Mesenchymal stem cell (in vitro differentiated cells and primary cell): ENCODE measurements at regions not wholly inside any gene's neighbourhood (a gene's known extent, or its start where the extent isn't known, plus 50 kb on each side); places are given as distances from the start of the nearest gene placed in this dataset.

Experiments
- DNase-seq: peaks from one replicate; pipeline ENCODE4 v3.0.0-alpha.2; 2013
- H2AFZ ChIP-seq: one replicate; pipeline ENCODE4 v1.6.1; 2013; ENCODE audit warnings: low read depth, mild to moderate bottlenecking, control low read depth, inconsistent platforms, low read length, moderate library complexity
- H2AK5ac ChIP-seq: 2 replicates; pipeline ENCODE4 v1.6.1; 2013; ENCODE audit warnings: low read length, moderate library complexity, mild to moderate bottlenecking, inconsistent platforms; ENCODE audit not compliant: severe bottlenecking
- H2BK120ac ChIP-seq: one replicate; pipeline ENCODE4 v1.6.1; 2013; ENCODE audit warnings: low read depth, mild to moderate bottlenecking, inconsistent platforms, low read length, moderate library complexity
- H2BK12ac ChIP-seq, 2 experiments: one replicate each; pipeline ENCODE4 v1.6.1; 2013; ENCODE audit warnings: inconsistent platforms in 2 of 2, low read length in 2 of 2, mild to moderate bottlenecking in 2 of 2, moderate library complexity in 2 of 2, control low read depth in 1 of 2
- H2BK15ac ChIP-seq: one replicate; pipeline ENCODE4 v1.6.1; 2013; ENCODE audit warnings: mild to moderate bottlenecking, low read depth, inconsistent platforms; ENCODE audit not compliant: poor library complexity, severe bottlenecking
- H2BK5ac ChIP-seq: 2 replicates; pipeline ENCODE4 v1.6.1; 2013; ENCODE audit warnings: low read depth, mild to moderate bottlenecking, low read length, control low read depth, inconsistent platforms; ENCODE audit not compliant: poor library complexity, severe bottlenecking
- H3K14ac ChIP-seq, 2 experiments: one replicate each; pipeline ENCODE4 v1.6.1; 2013; ENCODE audit warnings: inconsistent platforms in 2 of 2, low read length in 2 of 2, control low read depth in 1 of 2, mild to moderate bottlenecking in 1 of 2, moderate library complexity in 1 of 2
- H3K18ac ChIP-seq, 2 experiments: one replicate each; pipeline ENCODE4 v1.6.1; 2013; ENCODE audit warnings: inconsistent platforms in 2 of 2, low read length in 2 of 2, control low read depth in 1 of 2, low read depth in 1 of 2, mild to moderate bottlenecking in 1 of 2
- H3K23ac ChIP-seq, 2 experiments: one replicate each; pipeline ENCODE4 v1.6.1; 2013; ENCODE audit warnings: inconsistent platforms in 2 of 2, low read length in 2 of 2, mild to moderate bottlenecking in 2 of 2, moderate library complexity in 2 of 2, control low read depth in 1 of 2
- H3K27ac ChIP-seq: 2 replicates; pipeline ENCODE4 v1.5.1; 2013; ENCODE audit warnings: mild to moderate bottlenecking, moderate library complexity, low read length, control low read depth, inconsistent platforms; ENCODE audit not compliant: poor library complexity, severe bottlenecking
- H3K27me3 ChIP-seq, 2 experiments: 2 replicates each; pipeline versions ENCODE4 v1.6.1 to v1.7.0; 2013; ENCODE audit warnings: low read length in 2 of 2, mild to moderate bottlenecking in 2 of 2, moderate library complexity in 2 of 2, control low read depth in 1 of 2, inconsistent platforms in 1 of 2; ENCODE audit not compliant: control insufficient read depth in 1 of 2, insufficient read depth in 1 of 2
- H3K36me3 ChIP-seq, 2 experiments: 2 replicates each; pipeline versions ENCODE4 v1.6.1 to v1.7.0; 2013; ENCODE audit warnings: low read length in 2 of 2, control low read depth in 1 of 2, inconsistent platforms in 1 of 2, low read depth in 1 of 2, mild to moderate bottlenecking in 1 of 2; ENCODE audit not compliant: insufficient read depth in 2 of 2, control insufficient read depth in 1 of 2
- H3K4ac ChIP-seq, 2 experiments: one replicate each; pipeline ENCODE4 v1.6.1; 2013; ENCODE audit warnings: inconsistent platforms in 2 of 2, low read length in 2 of 2, mild to moderate bottlenecking in 2 of 2, moderate library complexity in 2 of 2, control low read depth in 1 of 2, low read depth in 1 of 2
- H3K4me1 ChIP-seq: 2 replicates; pipeline ENCODE4 v1.6.1; 2013; ENCODE audit warnings: low read depth, low read length, control low read depth; ENCODE audit not compliant: control insufficient read depth, insufficient read depth
- H3K4me2 ChIP-seq: 2 replicates; pipeline ENCODE4 v1.6.1; 2013; ENCODE audit warnings: low read length, mild to moderate bottlenecking, inconsistent platforms; ENCODE audit not compliant: poor library complexity, severe bottlenecking
- H3K4me3 ChIP-seq, 2 experiments: 2 replicates each; pipeline versions ENCODE4 v1.5.1 to v1.7.0; 2013; ENCODE audit warnings: low read length in 2 of 2, mild to moderate bottlenecking in 2 of 2, control low read depth in 1 of 2, low read depth in 1 of 2; ENCODE audit not compliant: insufficient read depth in 1 of 2
- H3K79me1 ChIP-seq: replicated peaks from 2 replicates; pipeline ENCODE4 v1.6.1; 2013; ENCODE audit warnings: mild to moderate bottlenecking, control low read depth, low read length, inconsistent platforms; ENCODE audit not compliant: poor library complexity, severe bottlenecking
- H3K9ac ChIP-seq: 2 replicates; pipeline ENCODE4 v1.7.0; 2013; ENCODE audit warnings: mild to moderate bottlenecking, low read length, moderate library complexity
- H3K9me3 ChIP-seq: 2 replicates; pipeline ENCODE4 v1.7.0; 2013; ENCODE audit warnings: mild to moderate bottlenecking, low read length; ENCODE audit not compliant: control insufficient read depth
- H4K8ac ChIP-seq: one replicate; pipeline ENCODE4 v1.6.1; 2013; ENCODE audit warnings: inconsistent platforms, mild to moderate bottlenecking, low read length, moderate library complexity
- H4K91ac ChIP-seq: one replicate; pipeline ENCODE4 v1.6.1; 2013; ENCODE audit warnings: mild to moderate bottlenecking, low read length, inconsistent platforms
- WGBS: methylation state at CpG from one replicate; pipeline ENCODE4 v1.1.7; 2013; ENCODE audit warnings: mixed read lengths; 5-methylcytosine and 5-hydroxymethylcytosine counted together

DNA sequence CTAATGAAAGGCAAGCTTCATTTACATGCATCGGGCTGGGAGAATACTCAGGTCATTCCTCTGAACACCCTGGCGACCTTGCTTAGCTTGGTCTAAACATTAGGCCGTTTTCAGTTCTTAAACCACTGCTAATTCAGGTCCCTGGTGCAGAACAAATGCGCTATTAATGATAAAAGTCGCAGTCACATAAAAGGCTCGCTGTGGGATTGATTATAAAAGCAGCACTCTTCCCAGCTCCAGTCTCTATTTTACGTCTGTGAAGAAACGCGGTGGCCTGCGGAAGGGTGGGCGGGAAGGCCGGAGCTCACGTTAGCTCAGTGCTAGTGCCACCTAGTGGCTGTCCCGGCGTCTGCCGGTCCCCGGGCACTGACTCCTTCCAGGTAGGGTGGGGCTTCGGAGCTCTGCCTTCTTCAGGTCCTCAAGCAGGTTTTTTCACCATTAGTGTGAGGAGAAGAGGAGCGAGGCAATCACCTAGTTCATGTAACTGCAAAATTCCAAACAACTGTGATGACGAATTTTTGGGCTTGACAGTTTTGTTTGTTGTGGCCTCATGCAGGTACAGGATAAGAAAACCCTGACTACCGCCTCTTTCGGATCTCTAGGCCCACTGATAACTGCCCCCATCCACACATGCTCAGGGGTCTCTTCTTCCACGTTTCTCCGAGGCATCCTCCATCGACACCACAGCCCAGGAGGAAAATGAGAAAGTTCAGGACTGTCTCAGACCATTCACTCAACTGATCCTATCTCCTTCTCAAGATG lies 66.5 kb upstream of the CLMP start:
- Histone ChIP-seq H2AK5ac (no peak overlapping the region), H2BK5ac (no peak overlapping the region), H3K27me3 (peaks cover 4 to 32% of the 10 kb centered on the region in 2 experiments), H3K27ac (no peak overlapping the region), H3K9me3 (peaks cover 3% of the 10 kb centered on the region), H3K36me3 (no peaks in the 10 kb centered on the region), H4K91ac (no peak overlapping the region), H3K79me1 (no peaks in the 10 kb centered on the region), H3K4me1 (no peaks in the 10 kb centered on the region), H2BK12ac (no peak overlapping the region), H3K14ac (no peak overlapping the region), H3K4me3 (peak overlapping the region in 1 of 2 experiments; percentile 69), H2BK120ac (no peak overlapping the region), H3K4ac (no peak overlapping the region), H4K8ac (no peak overlapping the region), H3K9ac (peak overlapping the region; percentile 77), H2BK15ac (no peak overlapping the region), H3K18ac (no peak overlapping the region), H3K23ac (no peak overlapping the region), H2AFZ (no peak overlapping the region), H3K4me2 (peak overlapping the region; percentile 12)
- 25% methylated on average over 25 of the region's 25 CpGs for WGBS
- peak; percentile 69 for DNase-seq

DNA sequence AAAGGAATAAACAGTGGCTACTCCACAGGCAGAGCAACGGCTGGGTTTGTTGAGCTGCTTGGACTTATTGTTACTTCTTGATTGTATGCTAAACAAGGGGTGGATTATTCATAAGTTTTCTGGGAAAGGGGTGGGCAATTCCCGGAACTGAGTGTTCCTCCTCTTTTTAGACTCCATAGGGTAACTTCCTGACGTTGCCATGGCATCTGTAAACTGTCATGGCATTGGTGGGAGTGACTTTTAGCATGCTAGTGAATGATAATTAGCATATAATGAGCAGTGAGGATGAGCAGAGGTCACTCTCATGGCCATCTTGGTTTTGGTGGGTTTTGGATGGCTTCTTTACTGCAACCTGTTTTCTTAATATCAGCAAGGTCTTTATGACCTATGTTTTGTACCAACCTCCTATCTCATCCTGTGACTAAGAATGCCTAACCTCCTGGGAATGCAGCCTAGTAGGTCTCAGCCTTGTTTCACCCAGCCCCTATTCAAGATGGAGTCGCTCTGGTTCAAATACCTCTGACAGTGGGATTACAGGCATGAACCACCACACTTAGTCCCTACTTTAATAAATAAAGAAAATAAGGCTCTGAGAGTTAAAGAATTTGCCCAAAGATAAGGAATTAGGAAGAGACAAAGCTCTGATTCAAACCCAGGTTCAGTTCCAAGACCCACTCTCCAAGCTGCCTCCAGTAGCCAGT lies 65.6 kb upstream of the CLMP start:
- no peak overlapping the region for H3K4ac ChIP-seq
- H3K4me3 ChIP-seq, result no peak overlapping the region
- no peak overlapping the region for H4K8ac ChIP-seq
- H3K14ac ChIP-seq, result no peak overlapping the region
- no peak overlapping the region for H2BK5ac ChIP-seq
- 93% methylated on average over 3 of the region's 4 CpGs for WGBS
- no peak overlapping the region for H2AFZ ChIP-seq
- H4K91ac ChIP-seq, result no peak overlapping the region
- H2BK12ac ChIP-seq, result no peak overlapping the region
- no peaks in the 10 kb centered on the region for H3K36me3 ChIP-seq
- no peak overlapping the region for H3K27ac ChIP-seq
- peak; percentile 29 for DNase-seq
- H3K27me3 ChIP-seq, result peaks cover 4 to 29% of the 10 kb centered on the region in 2 experiments
- H3K23ac ChIP-seq, result no peak overlapping the region
- peak overlapping the region; percentile 77 for H3K9ac ChIP-seq
- no peaks in the 10 kb centered on the region for H3K79me1 ChIP-seq
- no peak overlapping the region for H2BK15ac ChIP-seq
- no peaks in the 10 kb centered on the region for H3K4me1 ChIP-seq
- no peak overlapping the region for H3K4me2 ChIP-seq
- peaks cover 3% of the 10 kb centered on the region for H3K9me3 ChIP-seq
- no peak overlapping the region for H2AK5ac ChIP-seq
- H3K18ac ChIP-seq, result no peak overlapping the region
- H2BK120ac ChIP-seq, result no peak overlapping the region

- no peak overlapping the region for H3K14ac ChIP-seq
- H3K18ac ChIP-seq, result no peak overlapping the region
- H4K8ac ChIP-seq, result no peak overlapping the region
- H2BK120ac ChIP-seq, result no peak overlapping the region
- H3K4me2 ChIP-seq, result no peak overlapping the region
- H3K4me1 ChIP-seq, result peaks cover 1% of the 10 kb centered on the region
- H3K36me3 ChIP-seq, result no peaks in the 10 kb centered on the region
- H3K23ac ChIP-seq, result no peak overlapping the region
- H2BK15ac ChIP-seq, result no peak overlapping the region
- H3K4ac ChIP-seq, result no peak overlapping the region
- peaks cover 0 to 17% of the 10 kb centered on the region in 2 experiments for H3K27me3 ChIP-seq
- H3K79me1 ChIP-seq, result no peaks in the 10 kb centered on the region
- H3K27ac ChIP-seq, result no peak overlapping the region
- no peak overlapping the region for H3K9ac ChIP-seq
- 90% methylated on average over 1 of the region's 2 CpGs for WGBS
- H3K9me3 ChIP-seq, result peaks cover 3% of the 10 kb centered on the region
- no peak overlapping the region for H2AK5ac ChIP-seq
- H2AFZ ChIP-seq, result no peak overlapping the region
- H2BK12ac ChIP-seq, result no peak overlapping the region
- H3K4me3 ChIP-seq, result no peak overlapping the region
- no peak for DNase-seq
- no peak overlapping the region for H4K91ac ChIP-seq
- H2BK5ac ChIP-seq, result no peak overlapping the region
Measured at GRCh38 chr11:123258877-123259276, 63.8 kb upstream of the CLMP start.

GRCh38 chr11:123257370-123257769 lies 62.3 kb upstream of the CLMP start:
- Histone ChIP-seq H2BK5ac (no peak overlapping the region), H3K79me1 (no peaks in the 10 kb centered on the region), H2AK5ac (no peak overlapping the region), H3K18ac (no peak overlapping the region), H3K9ac (no peak overlapping the region), H3K23ac (no peak overlapping the region), H3K4me3 (no peak overlapping the region), H3K36me3 (no peaks in the 10 kb centered on the region), H4K91ac (no peak overlapping the region), H2BK15ac (no peak overlapping the region), H2BK120ac (no peak overlapping the region), H3K27ac (no peak overlapping the region), H2BK12ac (no peak overlapping the region), H3K9me3 (peaks cover 3% of the 10 kb centered on the region), H3K4me2 (no peak overlapping the region), H2AFZ (no peak overlapping the region), H3K4ac (no peak overlapping the region), H3K4me1 (peaks cover 1% of the 10 kb centered on the region), H3K27me3 (peaks cover 0 to 8% of the 10 kb centered on the region in 2 experiments), H4K8ac (no peak overlapping the region), H3K14ac (no peak overlapping the region)
- 100% methylated on average over 3 of the region's 5 CpGs for WGBS
- DNase-seq, result no peak
